HT-29 (cell line): ENCODE measurements at regions not wholly inside any gene's neighbourhood (a gene's known extent, or its start where the extent isn't known, plus 50 kb on each side); places are given as distances from the start of the nearest gene placed in this dataset.
"Not testable (repeated sequence)": the region's sequence is repeated elsewhere in the genome, so short reads cannot be mapped to it uniquely, and the experiment has no call there.

Experiments used
- DNase-seq: peaks from one replicate; pipeline ENCODE4 v3.0.0-alpha.2; 2015; ENCODE audit warnings: low spot score

DNA sequence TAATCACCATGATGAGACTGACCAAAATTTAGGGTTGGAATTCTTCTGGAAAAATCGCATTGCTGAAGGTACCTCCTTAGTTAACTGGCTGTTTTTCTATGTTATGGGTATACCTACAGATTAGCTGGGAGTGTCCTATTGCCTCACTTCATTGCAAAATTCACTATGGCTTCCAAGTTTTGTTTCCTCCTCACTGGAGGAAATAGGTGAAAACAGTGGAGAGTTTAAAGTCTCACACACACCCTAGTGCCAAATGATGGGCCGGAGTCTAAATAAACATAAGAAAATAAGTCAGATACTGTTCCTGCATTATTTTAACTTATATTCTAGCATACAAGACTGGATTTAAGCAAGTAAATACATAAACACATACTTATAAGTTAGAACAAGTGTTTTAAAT, 98.2 kb downstream of the AHR start:
- no peak for DNase-seq

GRCh38 chr7:17401791-17402627, 103.6 kb downstream of the AHR start:
- no peak for DNase-seq

- DNase-seq = no peak
These were observed 104.3 kb downstream of the AHR start for GRCh38 chr7:17402628-17403278.

DNA sequence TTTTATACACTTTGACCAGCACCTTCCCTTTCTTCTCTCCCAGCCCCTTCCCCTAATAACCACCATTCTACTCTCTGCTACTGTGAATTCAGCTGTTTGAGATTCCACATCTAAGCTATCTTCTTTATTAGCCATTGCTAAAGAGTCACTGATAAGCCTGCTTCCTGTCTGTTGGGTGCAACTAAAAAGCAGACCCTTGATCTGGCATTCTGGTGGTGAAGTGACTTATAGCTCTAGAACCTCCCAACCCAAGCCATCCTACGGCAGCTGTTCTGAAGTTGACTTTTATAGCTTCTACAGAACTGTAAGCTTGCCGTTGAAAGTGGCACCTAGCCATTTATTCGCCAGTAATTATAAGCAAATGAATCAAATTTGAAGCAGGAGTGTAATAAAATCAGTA, 105.6 kb downstream of the AHR start:
- no peak for DNase-seq

GRCh38 chr7:17405786-17406185, 107.3 kb downstream of the AHR start:
- DNase-seq = no peak

DNA sequence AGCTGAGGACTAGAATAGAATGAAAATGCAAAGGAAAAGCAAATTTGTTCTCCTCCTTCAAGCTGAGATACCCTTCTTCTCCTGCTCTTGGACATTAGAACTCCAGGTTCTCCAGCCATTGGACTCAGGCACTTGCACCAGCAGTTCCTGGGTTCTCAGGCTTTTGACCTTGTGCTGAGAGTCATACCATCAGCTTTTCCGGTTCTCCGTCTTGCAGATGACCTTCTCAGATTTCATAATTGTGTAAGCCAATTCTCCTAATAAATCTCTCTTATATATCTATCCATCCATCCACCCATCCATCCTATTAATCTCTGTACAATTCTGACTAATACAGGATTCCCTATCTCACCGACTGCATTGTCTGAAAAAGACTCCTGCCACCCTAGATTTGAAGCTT, 108.3 kb downstream of the AHR start:
- DNase-seq = no peak

DNA sequence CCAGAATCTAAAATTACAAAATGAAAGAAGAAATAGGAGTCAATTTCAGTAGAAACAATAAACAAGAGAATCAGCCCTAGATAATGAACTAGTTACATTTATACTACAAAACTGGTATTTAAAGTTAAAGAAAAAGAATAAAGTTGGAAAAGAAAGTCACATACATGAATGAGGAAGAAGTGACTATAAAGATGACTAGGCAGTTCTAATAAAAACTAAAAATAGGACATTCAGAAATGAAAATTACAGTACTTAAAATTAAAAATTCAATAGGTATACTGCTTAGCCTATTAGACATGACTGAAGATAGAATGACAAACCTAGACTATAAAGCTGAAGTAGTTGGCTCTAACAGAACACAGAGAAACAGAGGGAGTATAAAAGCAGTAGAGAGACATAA, 108.8 kb downstream of the AHR start:
- DNase-seq = no peak

DNA sequence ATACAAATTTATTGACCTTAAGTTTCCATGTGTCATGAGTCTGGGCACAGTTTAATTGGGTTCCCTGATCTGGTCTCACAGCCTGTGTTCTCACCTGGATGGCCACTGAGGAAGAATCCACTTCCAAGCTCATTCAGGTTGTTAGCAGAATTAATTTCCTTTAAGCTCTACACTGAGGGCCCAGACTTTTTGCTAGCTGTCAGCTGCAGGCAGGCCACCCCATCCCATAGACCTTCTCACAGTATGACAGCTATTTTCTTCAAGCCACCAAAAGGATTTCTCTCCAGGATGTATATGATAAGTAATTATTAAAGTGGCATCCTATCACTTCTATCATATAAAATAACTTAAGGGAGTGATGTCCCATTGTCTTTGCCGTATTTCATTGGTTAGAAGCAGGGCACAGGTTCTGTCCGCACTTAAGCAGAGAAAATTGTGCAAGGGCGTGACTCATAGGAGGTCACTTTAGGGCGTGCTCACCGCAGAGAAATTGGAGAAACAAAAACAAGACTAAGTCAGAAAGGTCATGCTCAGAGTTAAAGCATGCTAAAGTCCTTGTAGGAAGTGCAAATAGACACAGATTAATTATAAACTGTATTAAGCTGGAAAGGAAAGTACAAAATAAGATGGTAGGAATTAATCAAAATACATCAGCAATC, 109.9 kb downstream of the AHR start:
- DNase-seq = peak; percentile 68

- no peak for DNase-seq
These were observed 110.4 kb downstream of the AHR start for GRCh38 chr7:17408904-17409290.

DNA sequence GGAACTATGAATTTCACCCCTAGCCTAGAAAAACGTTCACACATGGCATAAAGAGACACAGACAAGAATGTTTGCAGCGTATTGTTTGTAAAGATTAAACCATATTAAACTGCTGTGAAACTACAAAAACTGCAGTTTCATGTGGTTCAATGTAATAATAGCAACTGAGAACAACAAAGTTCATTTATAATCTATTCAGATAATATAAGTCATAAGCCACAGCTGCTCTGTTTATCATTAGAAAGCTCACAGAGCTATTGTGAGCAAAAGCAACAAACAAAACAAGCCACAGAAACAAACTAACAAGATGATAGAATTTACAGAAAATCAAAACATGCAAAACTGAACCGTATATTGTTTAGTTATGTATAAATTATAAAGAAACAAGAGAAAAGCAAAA, 113.5 kb downstream of the AHR start:
- DNase-seq = no peak

DNA sequence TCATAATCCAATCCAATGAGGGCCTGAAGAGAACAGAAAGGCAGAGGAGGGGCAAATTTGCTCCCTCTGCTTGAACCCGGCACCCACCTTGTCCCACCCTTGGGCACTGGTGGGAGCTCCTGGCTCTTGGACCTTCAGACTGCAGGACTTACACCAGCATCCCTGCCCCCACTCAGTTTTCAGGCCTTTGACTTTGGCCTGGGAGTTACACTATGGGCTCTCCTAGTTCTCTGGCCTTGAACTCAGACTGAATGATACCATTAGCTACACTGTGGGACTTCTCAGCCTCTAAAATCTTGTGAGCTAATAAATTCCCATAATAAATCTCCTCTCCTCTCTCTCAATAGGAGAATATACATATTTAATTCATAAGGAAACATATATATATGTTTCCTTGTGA, 114.4 kb downstream of the AHR start:
- DNase-seq = no peak

GRCh38 chr7:17415955-17416354, 117.5 kb downstream of the AHR start:
- DNase-seq = no peak

DNA sequence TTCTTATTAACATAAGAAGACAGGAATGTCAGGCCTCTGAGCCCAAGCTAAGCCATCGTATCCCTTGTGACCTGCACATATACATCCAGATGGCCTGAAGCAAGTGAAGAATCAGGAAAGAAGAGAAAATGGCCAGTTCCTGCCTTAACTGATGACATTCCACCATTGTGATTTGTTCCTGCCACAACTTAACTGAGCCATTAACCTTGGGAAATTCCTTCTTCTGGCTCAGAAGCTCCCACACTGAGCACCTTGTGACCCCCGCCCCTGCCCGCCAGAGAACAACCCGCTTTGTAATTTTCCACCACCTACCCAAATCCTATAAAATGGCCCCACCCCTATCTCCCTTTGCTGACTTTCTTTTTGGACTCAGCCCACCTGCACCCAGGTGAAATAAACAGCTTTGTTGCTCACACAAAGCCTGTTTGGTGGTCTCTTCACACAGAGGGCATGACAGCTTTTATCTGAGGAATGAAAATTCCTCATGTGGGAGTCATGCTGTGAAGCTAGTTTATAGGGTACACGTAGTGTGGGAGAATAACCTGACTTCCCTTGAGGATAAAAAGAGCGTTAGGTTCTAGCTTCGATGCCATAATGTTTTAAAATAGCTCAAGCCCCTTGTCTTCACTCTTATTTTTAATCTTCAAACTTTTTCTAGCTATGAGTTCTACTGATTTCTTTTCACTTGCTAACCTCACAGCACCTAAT, 122.0 kb downstream of the AHR start:
- not testable (repeated sequence) for DNase-seq

GRCh38 chr7:17421941-17422340, 123.5 kb downstream of the AHR start:
- no peak for DNase-seq

GRCh38 chr7:17422966-17423365, 124.5 kb downstream of the AHR start:
- DNase-seq = no peak

GRCh38 chr7:17427924-17428323, 129.5 kb downstream of the AHR start:
- DNase-seq = no peak

DNA sequence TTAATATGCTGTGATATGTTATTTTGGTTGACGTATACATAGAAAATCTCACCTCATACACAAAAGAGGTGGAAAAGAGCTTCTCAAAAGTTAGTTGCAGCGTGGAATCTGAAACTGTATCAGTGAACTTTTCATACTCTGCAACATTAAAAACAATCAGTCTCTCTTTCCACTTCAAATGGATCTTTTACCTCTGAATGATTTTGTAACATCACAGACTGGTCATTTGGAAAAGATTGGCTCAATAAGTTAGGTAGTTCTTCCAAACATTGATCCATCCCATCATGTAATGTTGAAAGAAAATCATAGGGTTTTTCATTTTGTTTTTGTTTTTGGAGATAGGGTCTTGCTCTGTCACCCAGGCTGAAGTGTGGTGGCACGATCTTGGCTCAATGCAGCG, 131.1 kb downstream of the AHR start:
- no peak for DNase-seq

- no peak for DNase-seq
These were observed 134.3 kb downstream of the AHR start for GRCh38 chr7:17432793-17433192.

DNA sequence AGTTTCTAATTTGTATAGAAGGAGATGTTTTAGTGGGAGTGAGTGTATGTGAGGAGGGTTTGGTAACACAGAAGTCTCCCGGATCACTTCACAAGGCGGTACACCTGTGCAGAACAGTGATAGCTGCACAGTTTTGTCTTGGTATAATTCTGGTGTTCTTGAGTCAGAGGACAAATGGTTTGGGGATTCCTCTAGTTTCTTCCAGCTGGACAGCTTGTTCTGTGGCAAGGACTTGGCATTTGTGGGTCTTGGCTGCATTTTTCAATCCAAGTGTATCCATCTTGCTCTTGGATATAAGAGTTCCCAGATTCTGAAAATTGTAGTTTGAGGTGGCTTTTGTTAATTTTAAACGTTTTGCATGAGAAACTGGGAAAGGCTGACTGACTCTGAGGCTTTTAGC, 135.7 kb downstream of the AHR start:
- no peak for DNase-seq

DNA sequence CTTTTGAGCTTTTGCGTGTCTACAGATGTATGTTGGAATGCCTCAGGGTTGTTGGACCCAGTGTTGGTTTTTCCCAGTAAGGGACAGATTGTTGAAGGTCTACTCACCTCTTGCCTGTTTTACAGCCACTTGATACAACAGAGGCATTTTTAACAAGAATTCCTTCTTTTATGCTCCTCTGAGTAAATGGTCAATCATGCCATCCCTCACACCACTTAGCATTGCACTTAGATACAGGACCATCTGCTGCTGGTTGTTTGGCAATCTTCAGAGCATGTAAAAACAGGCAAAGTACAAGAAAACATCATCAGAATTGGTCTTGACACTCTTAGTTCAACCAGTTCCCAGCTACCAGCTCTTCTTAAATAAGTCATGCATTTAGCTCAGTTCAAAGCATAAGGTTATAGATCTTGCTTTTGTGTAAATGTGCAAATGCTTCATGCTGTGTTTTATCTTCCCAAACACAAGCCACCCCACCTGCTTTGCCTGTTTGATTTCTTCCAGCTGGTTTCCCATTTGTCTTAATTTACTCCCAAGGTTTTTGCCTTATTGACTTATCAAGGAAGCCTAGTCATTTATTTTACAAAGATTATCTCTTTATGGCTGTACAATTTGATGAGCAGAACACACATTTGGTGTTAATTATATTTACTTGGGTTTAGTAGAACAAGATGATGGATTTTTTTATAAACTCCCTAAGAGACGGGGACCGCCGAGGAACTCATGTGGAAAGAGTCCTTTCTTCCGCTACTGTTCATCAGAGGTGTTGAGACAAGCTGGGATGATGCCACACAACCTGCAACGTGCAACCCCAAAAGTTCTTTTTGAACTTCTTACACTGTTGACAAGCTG, 136.6 kb downstream of the AHR start:
- no peak for DNase-seq

DNA sequence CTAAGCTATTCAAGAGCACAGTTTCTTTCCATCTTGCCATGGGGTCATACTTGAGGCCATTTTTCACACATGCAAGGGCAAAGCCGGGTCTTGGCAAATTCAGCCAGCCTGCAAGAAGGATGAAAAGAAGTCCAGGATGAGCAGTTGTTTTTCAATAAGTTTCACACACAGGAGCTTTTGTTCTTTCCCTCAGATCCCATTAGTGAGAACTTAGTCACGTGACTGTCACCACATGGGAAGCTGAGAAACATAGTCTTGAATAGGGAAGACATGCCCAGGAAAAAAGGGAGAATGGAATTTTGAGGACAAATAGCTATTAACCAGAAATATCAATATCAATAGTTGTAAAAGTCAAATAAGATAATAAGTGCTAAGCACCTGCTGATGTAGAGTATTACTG, 137.7 kb downstream of the AHR start:
- no peak for DNase-seq
